H9 (cell line): ENCODE measurements at regions not wholly inside any gene's neighbourhood (a gene's known extent, or its start where the extent isn't known, plus 50 kb on each side); places are given as distances from the start of the nearest gene placed in this dataset.

Experiments used
- DNase-seq: peaks from one replicate; pipeline ENCODE4 v3.0.0-alpha.2; 2017
- H2AFZ ChIP-seq: one replicate; pipeline ENCODE4 v1.6.1; 2013; ENCODE audit warnings: mild to moderate bottlenecking, low read length, control low read depth, moderate library complexity
- H2AK5ac ChIP-seq: 2 replicates; pipeline ENCODE4 v1.6.1; 2013; ENCODE audit warnings: low read length, control low read depth, mixed read lengths; ENCODE audit not compliant: insufficient read length
- H2BK120ac ChIP-seq: one replicate; pipeline ENCODE4 v1.6.1; 2013; ENCODE audit warnings: low read depth, mild to moderate bottlenecking, low read length, control low read depth, inconsistent platforms; ENCODE audit not compliant: poor library complexity, severe bottlenecking
- H2BK12ac ChIP-seq: 2 replicates; pipeline ENCODE4 v1.6.1; 2013; ENCODE audit warnings: low read length, control low read depth, mixed read lengths, low read depth; ENCODE audit not compliant: insufficient read length
- H2BK15ac ChIP-seq: 2 replicates; pipeline ENCODE4 v1.6.1; 2013; ENCODE audit warnings: low read depth, low read length, control low read depth
- H2BK20ac ChIP-seq: one replicate; pipeline ENCODE4 v1.6.1; 2013; ENCODE audit warnings: low read depth, mild to moderate bottlenecking, low read length, control low read depth, inconsistent platforms; ENCODE audit not compliant: poor library complexity, severe bottlenecking
- H2BK5ac ChIP-seq: 2 replicates; pipeline ENCODE4 v1.6.1; 2013; ENCODE audit warnings: low read length, control low read depth, mixed read lengths; ENCODE audit not compliant: insufficient read length
- H3K14ac ChIP-seq: 2 replicates; pipeline ENCODE4 v1.6.1; 2013; ENCODE audit warnings: low read length, control low read depth; ENCODE audit not compliant: insufficient read depth
- H3K18ac ChIP-seq: 2 replicates; pipeline ENCODE4 v1.6.1; 2013; ENCODE audit warnings: low read depth, mild to moderate bottlenecking, mixed read lengths, low read length, control low read depth; ENCODE audit not compliant: insufficient read length
- H3K23ac ChIP-seq: 2 replicates; pipeline ENCODE4 v1.6.1; 2013; ENCODE audit warnings: low read length, control low read depth, mixed read lengths, low read depth; ENCODE audit not compliant: insufficient read length
- H3K23me2 ChIP-seq: 2 replicates; pipeline ENCODE4 v1.6.1; 2013; ENCODE audit warnings: low read depth, mild to moderate bottlenecking, mixed read lengths, low read length, control low read depth; ENCODE audit not compliant: insufficient read length, poor library complexity, severe bottlenecking
- H3K27ac ChIP-seq: 2 replicates; pipeline ENCODE4 v1.5.1; 2013; ENCODE audit warnings: low read length, control low read depth, mixed read lengths, low read depth; ENCODE audit not compliant: insufficient read length
- H3K27me3 ChIP-seq: 2 replicates; pipeline ENCODE4 v1.6.1; 2013; ENCODE audit warnings: low read length, control low read depth, inconsistent platforms; ENCODE audit not compliant: insufficient read depth
- H3K4ac ChIP-seq: 2 replicates; pipeline ENCODE4 v1.6.1; 2013; ENCODE audit warnings: low read depth, mild to moderate bottlenecking, control low read depth, inconsistent platforms, low read length, moderate library complexity
- H3K4me1 ChIP-seq: 2 replicates; pipeline ENCODE4 v1.6.1; 2013; ENCODE audit warnings: low read length, control low read depth, inconsistent platforms; ENCODE audit not compliant: insufficient read depth
- H3K4me2 ChIP-seq: 2 replicates; pipeline ENCODE4 v1.6.1; 2013; ENCODE audit warnings: low read length, control low read depth, mixed read lengths; ENCODE audit not compliant: insufficient read length, insufficient read depth
- H3K56ac ChIP-seq: 2 replicates; pipeline ENCODE4 v1.6.1; 2013; ENCODE audit warnings: low read depth, mild to moderate bottlenecking, mixed read lengths, low read length, control low read depth; ENCODE audit not compliant: insufficient read length
- H3K79me1 ChIP-seq: 2 replicates; pipeline ENCODE4 v1.6.1; 2013; ENCODE audit warnings: low read depth, mild to moderate bottlenecking, moderate library complexity, low read length, control low read depth, inconsistent platforms; ENCODE audit not compliant: insufficient read depth, poor library complexity, severe bottlenecking
- H3K79me2 ChIP-seq: 2 replicates; pipeline ENCODE4 v1.6.1; 2013; ENCODE audit warnings: low read length, control low read depth, inconsistent platforms; ENCODE audit not compliant: insufficient read depth
- H3K9ac ChIP-seq: 2 replicates; pipeline ENCODE4 v1.6.1; 2013; ENCODE audit warnings: low read length, control low read depth, mixed read lengths; ENCODE audit not compliant: insufficient read length; ENCODE audit errors: extremely low read depth
- H3K9me3 ChIP-seq: one replicate; pipeline ENCODE4 v1.6.1; 2013; ENCODE audit warnings: low read depth, low read length, inconsistent platforms; ENCODE audit not compliant: control insufficient read depth
- H3T11ph ChIP-seq: one replicate; pipeline ENCODE4 v1.6.1; 2013; ENCODE audit warnings: mild to moderate bottlenecking, low read length, control low read depth, inconsistent platforms
- H4K20me1 ChIP-seq: one replicate; pipeline ENCODE4 v1.6.1; 2013; ENCODE audit not compliant: control insufficient read depth, insufficient read length, insufficient read depth
- H4K5ac ChIP-seq: 2 replicates; pipeline ENCODE4 v1.6.1; 2013; ENCODE audit warnings: low read depth, mild to moderate bottlenecking, mixed read lengths, low read length, control low read depth; ENCODE audit not compliant: insufficient read length
- H4K8ac ChIP-seq: replicated peaks from 2 replicates; pipeline ENCODE4 v1.6.1; 2013; ENCODE audit warnings: low read length, control low read depth, mixed read lengths, low read depth; ENCODE audit not compliant: insufficient read length
- H4K91ac ChIP-seq: 2 replicates; pipeline ENCODE4 v1.6.1; 2013; ENCODE audit warnings: low read depth, mild to moderate bottlenecking, moderate library complexity, mixed read lengths, low read length, control low read depth; ENCODE audit not compliant: insufficient read length
- H3K27ac Mint-ChIP-seq, 3 experiments: 2 replicates in 2 of 3; 3 replicates in 1 of 3; pipeline ENCODE4 v1.8.0; 2020 to 2021; ENCODE audit warnings: mixed read lengths in 3 of 3, mild to moderate bottlenecking in 1 of 3, moderate library complexity in 1 of 3
- H3K27me3 Mint-ChIP-seq: 2 replicates; pipeline ENCODE4 v1.8.0; 2021; ENCODE audit warnings: low read depth, mild to moderate bottlenecking, moderate library complexity, mixed read lengths
- H3K36me3 Mint-ChIP-seq, 3 experiments: 2 replicates in 2 of 3; 3 replicates in 1 of 3; pipeline ENCODE4 v1.8.0; 2020 to 2021; ENCODE audit warnings: low read depth in 3 of 3, mixed read lengths in 3 of 3; ENCODE audit not compliant: insufficient read depth in 1 of 3
- H3K4me1 Mint-ChIP-seq, 2 experiments: 2 replicates each; pipeline ENCODE4 v1.8.0; 2020; ENCODE audit warnings: mixed read lengths in 2 of 2
- H3K4me3 Mint-ChIP-seq, 2 experiments: 2 replicates in 1 of 2; 3 replicates in 1 of 2; pipeline ENCODE4 v1.8.0; 2020 to 2021; ENCODE audit warnings: mild to moderate bottlenecking in 2 of 2, mixed read lengths in 2 of 2, moderate library complexity in 1 of 2
- H3K9me3 Mint-ChIP-seq, 2 experiments: 2 replicates in 1 of 2; 3 replicates in 1 of 2; pipeline ENCODE4 v1.8.0; 2020; ENCODE audit warnings: mild to moderate bottlenecking in 2 of 2, mixed read lengths in 2 of 2, moderate library complexity in 1 of 2
- WGBS: extraction: QIAGEN DNeasy Blood & Tissue Kit; methylation state at CpG from one replicate; pipeline ENCODE4 v1.1.7; 2013; ENCODE audit warnings: missing lambda C conversion rate, low lambda C conversion rate, mixed read lengths; ENCODE audit not compliant: insufficient read length; ENCODE audit errors: extremely low coverage; 5-methylcytosine and 5-hydroxymethylcytosine counted together
- TF ChIP-seq, protein P1 (sequence below): fragments of 200-600 bp; sonication (generic); conservative IDR thresholded peaks from 3 replicates; pipeline ENCODE4 v1.8.0; 2021; ENCODE audit warnings: antibody characterized with exemption, mild to moderate bottlenecking

DNA sequence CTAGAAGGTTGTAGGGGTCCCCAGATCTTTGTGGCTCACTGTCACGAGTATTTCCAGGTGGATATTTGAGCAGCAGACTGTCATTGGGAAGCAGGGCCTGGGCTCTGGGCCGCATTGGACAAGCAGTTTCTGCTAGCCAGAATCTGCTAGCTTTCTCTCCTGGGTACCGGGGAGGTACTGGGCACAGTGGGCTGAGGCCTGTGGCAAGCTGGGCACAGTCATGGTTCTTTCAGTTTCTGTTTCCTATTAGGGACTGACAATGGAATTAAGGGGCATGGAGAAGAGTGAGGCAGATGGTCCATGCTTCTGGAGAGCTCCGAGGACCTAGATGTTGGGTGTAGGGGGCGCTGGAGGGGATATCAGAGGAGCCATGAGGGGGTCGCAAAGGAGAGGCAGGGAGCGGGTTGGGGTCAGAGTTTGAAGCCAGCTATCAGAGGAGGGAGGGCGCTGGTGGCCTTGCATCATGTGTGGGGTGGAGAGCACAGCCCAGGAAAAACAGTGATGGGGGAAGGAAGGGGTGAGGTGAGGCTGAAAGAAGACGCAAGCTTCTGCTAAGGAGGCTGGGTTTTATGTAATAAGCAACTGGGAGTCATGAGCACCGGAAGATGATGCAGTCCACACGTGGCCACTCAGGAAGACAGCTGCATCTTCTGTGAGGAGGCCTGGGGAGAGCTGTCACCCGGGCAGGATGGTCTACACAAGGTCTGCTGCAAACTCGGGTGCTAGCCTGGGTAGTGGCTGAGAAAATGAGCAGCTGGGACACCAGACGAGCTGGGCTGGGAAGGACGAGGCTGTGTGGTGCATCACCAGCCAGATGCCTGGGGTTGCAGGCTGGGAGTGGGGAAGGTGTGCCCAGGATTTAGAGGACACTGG is 72.7 kb downstream of the IER5 start:
- Histone ChIP-seq H3K23me2 (no peaks in the 10 kb centered on the region), H2AK5ac (no peak overlapping the region), H3K23ac (no peak overlapping the region), H4K8ac (no peak overlapping the region), H3K79me1 (no peaks in the 10 kb centered on the region), H3K27ac (no peak overlapping the region), H2BK5ac (no peak overlapping the region), H2BK15ac (no peak overlapping the region), H3K4me1 (no peaks in the 10 kb centered on the region), H3K4ac (no peak overlapping the region), H3K79me2 (no peaks in the 10 kb centered on the region), H4K20me1 (no peaks in the 10 kb centered on the region), H2BK12ac (no peak overlapping the region), H3K27me3 (no peaks in the 10 kb centered on the region), H2BK20ac (no peak overlapping the region), H3K14ac (no peak overlapping the region), H4K5ac (no peak overlapping the region), H4K91ac (no peak overlapping the region), H3T11ph (no peak overlapping the region), H3K18ac (no peak overlapping the region), H3K9me3 (no peaks in the 10 kb centered on the region), H3K4me2 (no peak overlapping the region), H2BK120ac (no peak overlapping the region), H3K9ac (no peak overlapping the region), H2AFZ (no peak overlapping the region), H3K56ac (no peak overlapping the region)
- H3K27ac Mint-ChIP-seq, result no peak overlapping the region; a peak in 1 of 7 replicates
- H3K36me3 Mint-ChIP-seq, result peaks cover 0 to 7% (median 3%) of the 10 kb centered on the region in 3 experiments; a peak in 1 of 7 replicates
- H3K4me3 Mint-ChIP-seq, result no peak overlapping the region
- peaks cover 11 to 15% of the 10 kb centered on the region in 2 experiments for H3K9me3 Mint-ChIP-seq
- DNase-seq, result no peak
- H3K4me1 Mint-ChIP-seq, result peaks cover 3 to 11% of the 10 kb centered on the region in 2 experiments
- peaks cover 12% of the 10 kb centered on the region for H3K27me3 Mint-ChIP-seq
- no CpG with 5 or more reads among the region's 15 CpGs for WGBS
- TF ChIP-seq, protein P1, sequence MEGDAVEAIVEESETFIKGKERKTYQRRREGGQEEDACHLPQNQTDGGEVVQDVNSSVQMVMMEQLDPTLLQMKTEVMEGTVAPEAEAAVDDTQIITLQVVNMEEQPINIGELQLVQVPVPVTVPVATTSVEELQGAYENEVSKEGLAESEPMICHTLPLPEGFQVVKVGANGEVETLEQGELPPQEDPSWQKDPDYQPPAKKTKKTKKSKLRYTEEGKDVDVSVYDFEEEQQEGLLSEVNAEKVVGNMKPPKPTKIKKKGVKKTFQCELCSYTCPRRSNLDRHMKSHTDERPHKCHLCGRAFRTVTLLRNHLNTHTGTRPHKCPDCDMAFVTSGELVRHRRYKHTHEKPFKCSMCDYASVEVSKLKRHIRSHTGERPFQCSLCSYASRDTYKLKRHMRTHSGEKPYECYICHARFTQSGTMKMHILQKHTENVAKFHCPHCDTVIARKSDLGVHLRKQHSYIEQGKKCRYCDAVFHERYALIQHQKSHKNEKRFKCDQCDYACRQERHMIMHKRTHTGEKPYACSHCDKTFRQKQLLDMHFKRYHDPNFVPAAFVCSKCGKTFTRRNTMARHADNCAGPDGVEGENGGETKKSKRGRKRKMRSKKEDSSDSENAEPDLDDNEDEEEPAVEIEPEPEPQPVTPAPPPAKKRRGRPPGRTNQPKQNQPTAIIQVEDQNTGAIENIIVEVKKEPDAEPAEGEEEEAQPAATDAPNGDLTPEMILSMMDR, result no peak
